A549 (cell line): ENCODE measurements at regions not wholly inside any gene's neighbourhood (a gene's known extent, or its start where the extent isn't known, plus 50 kb on each side); places are given as distances from the start of the nearest gene placed in this dataset.

Experiments
- KDM5A ChIP-seq: fragments of 200-600 bp; sonication (generic); IDR thresholded peaks from 2 replicates; pipeline ENCODE4 v1.6.1; 2016; ENCODE audit warnings: antibody characterized with exemption, mild to moderate bottlenecking
- MAFK ChIP-seq: fragments of 450-650 bp; IDR thresholded peaks from 2 replicates; pipeline ENCODE4 v1.6.1; 2014; ENCODE audit not compliant: partially characterized antibody
- RFX5 ChIP-seq: fragments of 450-650 bp; IDR thresholded peaks from 2 replicates; pipeline ENCODE4 v1.7.1; 2014; ENCODE audit warnings: antibody characterized with exemption, mild to moderate bottlenecking, moderate library complexity
- SMC3 ChIP-seq: fragments of >200 bp; sonication (Bioruptor Twin); formaldehyde crosslinking; IDR thresholded peaks from 3 replicates; pipeline ENCODE4 v1.6.1; 2018; ENCODE audit warnings: inconsistent platforms
- TFCP2L1 ChIP-seq: fragments of 250-450 bp; sonication (Bioruptor Pico); IDR thresholded peaks from 2 replicates; pipeline ENCODE4 v1.5.0; 2021; ENCODE audit warnings: mild to moderate bottlenecking
- ZSCAN20 ChIP-seq: fragments of 250-450 bp; sonication (Bioruptor Pico); IDR thresholded peaks from 2 replicates; pipeline ENCODE4 v1.8.0; 2022; ENCODE audit warnings: mild to moderate bottlenecking, moderate library complexity
- TF ChIP-seq, protein P1 (sequence below): fragments of >200 bp; sonication (Bioruptor Twin); formaldehyde crosslinking; IDR thresholded peaks from 3 replicates; pipeline ENCODE4 v1.5.1; 2016

- TF ChIP-seq, protein P1, sequence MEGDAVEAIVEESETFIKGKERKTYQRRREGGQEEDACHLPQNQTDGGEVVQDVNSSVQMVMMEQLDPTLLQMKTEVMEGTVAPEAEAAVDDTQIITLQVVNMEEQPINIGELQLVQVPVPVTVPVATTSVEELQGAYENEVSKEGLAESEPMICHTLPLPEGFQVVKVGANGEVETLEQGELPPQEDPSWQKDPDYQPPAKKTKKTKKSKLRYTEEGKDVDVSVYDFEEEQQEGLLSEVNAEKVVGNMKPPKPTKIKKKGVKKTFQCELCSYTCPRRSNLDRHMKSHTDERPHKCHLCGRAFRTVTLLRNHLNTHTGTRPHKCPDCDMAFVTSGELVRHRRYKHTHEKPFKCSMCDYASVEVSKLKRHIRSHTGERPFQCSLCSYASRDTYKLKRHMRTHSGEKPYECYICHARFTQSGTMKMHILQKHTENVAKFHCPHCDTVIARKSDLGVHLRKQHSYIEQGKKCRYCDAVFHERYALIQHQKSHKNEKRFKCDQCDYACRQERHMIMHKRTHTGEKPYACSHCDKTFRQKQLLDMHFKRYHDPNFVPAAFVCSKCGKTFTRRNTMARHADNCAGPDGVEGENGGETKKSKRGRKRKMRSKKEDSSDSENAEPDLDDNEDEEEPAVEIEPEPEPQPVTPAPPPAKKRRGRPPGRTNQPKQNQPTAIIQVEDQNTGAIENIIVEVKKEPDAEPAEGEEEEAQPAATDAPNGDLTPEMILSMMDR: no peak
- TF ChIP-seq MAFK: no peak
- TF ChIP-seq RFX5: no peak
- no peak for TF ChIP-seq ZSCAN20
- no peak for TF ChIP-seq KDM5A
- TF ChIP-seq SMC3: no peak
- no peak for TF ChIP-seq TFCP2L1 (CRISPR knock-in tag)
Measured at GRCh38 chr6:8174571-8174970, 72.2 kb upstream of the EEF1E1 start.
